VCaP (cell line): ENCODE measurements at regions not wholly inside any gene's neighbourhood (a gene's known extent, or its start where the extent isn't known, plus 50 kb on each side); places are given as distances from the start of the nearest gene placed in this dataset.

Source experiments
- H3K27ac ChIP-seq: fragments of 450-650 bp; 2 replicates; pipeline ENCODE4 v1.5.1; 2017
- CTCF ChIP-seq: fragments of 450-650 bp; conservative IDR thresholded peaks from 2 replicates; pipeline ENCODE4 v1.5.1; 2017; ENCODE audit warnings: mild to moderate bottlenecking, moderate library complexity

GRCh38 chr3:67819447-67819846 is 165.0 kb upstream of the SUCLG2 start:
- peak; percentile 75 for TF ChIP-seq CTCF
- no peak overlapping the region for H3K27ac ChIP-seq

- H3K27ac ChIP-seq, result no peak overlapping the region
- TF ChIP-seq CTCF, result no peak
Measured at GRCh38 chr3:67809370-67809935, 155.0 kb upstream of the SUCLG2 start.

- no peak overlapping the region for H3K27ac ChIP-seq
- no peak for TF ChIP-seq CTCF
Measured at GRCh38 chr3:67808906-67809305, 154.5 kb upstream of the SUCLG2 start.

GRCh38 chr3:67804578-67804977 is 150.2 kb upstream of the SUCLG2 start:
- no peak overlapping the region for H3K27ac ChIP-seq
- no peak for TF ChIP-seq CTCF

- no peak overlapping the region for H3K27ac ChIP-seq
- TF ChIP-seq CTCF, result no peak
Measured at GRCh38 chr3:67804089-67804488, 149.7 kb upstream of the SUCLG2 start.

GRCh38 chr3:67798412-67798811 is 144.0 kb upstream of the SUCLG2 start:
- no peak for TF ChIP-seq CTCF
- no peak overlapping the region for H3K27ac ChIP-seq

GRCh38 chr3:67791620-67792019 is 137.2 kb upstream of the SUCLG2 start:
- peak overlapping the region; percentile 43 for H3K27ac ChIP-seq
- TF ChIP-seq CTCF, result no peak

GRCh38 chr3:67790043-67790442 is 135.6 kb upstream of the SUCLG2 start:
- H3K27ac ChIP-seq, result no peak overlapping the region
- peak; percentile 44 for TF ChIP-seq CTCF
